ENCODE measurements at regions not wholly inside any gene's neighbourhood (a gene's known extent, or its start where the extent isn't known, plus 50 kb on each side); places are given as distances from the start of the nearest gene placed in this dataset.

DNA sequence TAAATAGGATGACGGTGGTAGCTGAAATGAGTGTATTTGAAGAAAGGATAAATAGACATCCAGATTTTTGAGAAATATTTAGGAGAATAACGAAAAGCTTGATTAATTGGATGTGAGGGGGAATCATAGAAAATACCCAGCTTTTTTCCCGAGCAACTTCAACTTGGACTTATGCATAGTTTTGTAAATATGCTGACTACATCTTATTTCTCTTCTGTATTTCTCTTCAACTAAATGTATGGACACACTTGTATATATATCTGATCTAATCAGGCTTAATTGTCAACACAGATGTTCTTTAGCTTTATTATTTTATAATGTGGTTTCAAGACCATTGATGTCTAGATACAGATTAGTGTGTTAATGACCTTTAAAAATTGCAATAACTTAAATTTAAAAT lies 685.0 kb downstream of the SLITRK1 start:
- Mint-ChIP-seq H3K27me3 (no peaks in the 10 kb centered on the region), H3K36me3 (ENCODE audit: low read depth) (no peaks in the 10 kb centered on the region), H3K4me1 (no peaks in the 10 kb centered on the region), H3K4me3 (no peak overlapping the region), H3K27ac (no peak overlapping the region), H3K9me3 (no peaks in the 10 kb centered on the region)
- ATAC-seq (replicated peaks): no peak

DNA sequence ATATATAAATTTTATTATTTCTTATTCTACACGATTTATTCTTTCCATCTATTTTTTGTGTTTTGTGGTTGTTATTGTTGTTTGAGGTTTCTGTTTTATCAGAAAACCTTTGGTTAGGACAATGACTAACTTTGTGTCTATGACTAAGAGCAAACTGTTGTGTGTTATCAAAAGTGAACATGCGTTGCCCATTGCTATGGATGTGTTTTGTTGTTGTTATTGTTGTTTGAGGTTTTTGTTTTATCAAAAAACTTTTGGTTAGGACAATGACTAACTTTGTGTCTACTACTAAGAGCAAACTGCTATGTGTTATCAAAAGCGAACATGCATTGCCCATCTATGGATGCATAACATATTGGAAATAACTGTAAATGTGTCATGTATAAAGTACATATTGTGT lies 692.3 kb downstream of the SLITRK1 start:
- Mint-ChIP-seq H3K36me3 (ENCODE audit: low read depth) (no peaks in the 10 kb centered on the region), H3K4me3 (no peak overlapping the region), H3K27ac (no peak overlapping the region), H3K27me3 (no peaks in the 10 kb centered on the region), H3K9me3 (peaks cover 6% of the 10 kb centered on the region), H3K4me1 (no peaks in the 10 kb centered on the region)
- ATAC-seq (replicated peaks): no peak

DNA sequence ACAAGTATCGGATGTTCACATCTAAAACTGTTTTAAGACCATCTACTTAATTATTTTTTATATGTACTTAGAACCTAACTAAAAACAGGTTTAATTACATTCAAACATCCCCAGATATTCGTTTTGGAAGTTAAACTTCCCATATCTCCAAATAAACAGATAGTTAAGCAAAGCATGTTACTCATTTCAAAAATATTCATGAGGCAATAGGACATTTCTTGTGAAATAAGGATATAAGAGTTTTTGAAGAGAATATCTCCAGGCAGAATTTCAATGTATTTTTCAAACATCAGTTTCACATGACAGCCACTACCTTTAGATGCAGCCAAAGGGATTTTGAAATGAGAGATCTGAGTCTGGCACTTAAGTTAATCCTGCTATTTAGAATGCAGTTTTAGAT lies 697.5 kb downstream of the SLITRK1 start:
- no peak overlapping the region for H3K4me3 Mint-ChIP-seq
- ATAC-seq (replicated peaks): no peak
- H3K9me3 Mint-ChIP-seq: peaks cover 6% of the 10 kb centered on the region

DNA sequence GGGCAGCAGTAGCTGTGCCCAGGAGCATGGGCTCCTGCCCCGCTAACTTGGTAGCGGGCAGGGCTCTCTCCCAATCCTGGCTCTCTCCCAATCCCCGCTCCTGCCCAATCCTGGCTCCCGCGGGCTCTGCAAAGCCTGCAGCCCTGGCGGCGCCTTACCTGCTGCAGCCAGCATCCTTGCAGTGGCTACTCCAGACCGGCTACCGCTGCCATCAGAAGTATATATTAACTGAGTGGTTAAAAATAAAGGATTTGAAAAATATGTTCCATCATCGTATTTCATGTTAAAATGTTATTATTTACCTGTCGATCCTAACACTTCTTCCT lies 698.2 kb downstream of the SLITRK1 start:
- no peak for ATAC-seq (replicated peaks)
- H3K27ac Mint-ChIP-seq: no peak overlapping the region
- no peaks in the 10 kb centered on the region for H3K36me3 Mint-ChIP-seq (ENCODE audit: low read depth)
- no peak overlapping the region for H3K4me3 Mint-ChIP-seq
- H3K27me3 Mint-ChIP-seq: no peaks in the 10 kb centered on the region
- no peaks in the 10 kb centered on the region for H3K4me1 Mint-ChIP-seq
- H3K9me3 Mint-ChIP-seq: peaks cover 6% of the 10 kb centered on the region

More for the DNA sequence above, 697.5 kb downstream of the SLITRK1 start:
- H3K36me3 Mint-ChIP-seq (ENCODE audit: low read depth): no peaks in the 10 kb centered on the region
- no peak overlapping the region for H3K27ac Mint-ChIP-seq
- H3K27me3 Mint-ChIP-seq: no peaks in the 10 kb centered on the region
- H3K4me1 Mint-ChIP-seq: no peaks in the 10 kb centered on the region

DNA sequence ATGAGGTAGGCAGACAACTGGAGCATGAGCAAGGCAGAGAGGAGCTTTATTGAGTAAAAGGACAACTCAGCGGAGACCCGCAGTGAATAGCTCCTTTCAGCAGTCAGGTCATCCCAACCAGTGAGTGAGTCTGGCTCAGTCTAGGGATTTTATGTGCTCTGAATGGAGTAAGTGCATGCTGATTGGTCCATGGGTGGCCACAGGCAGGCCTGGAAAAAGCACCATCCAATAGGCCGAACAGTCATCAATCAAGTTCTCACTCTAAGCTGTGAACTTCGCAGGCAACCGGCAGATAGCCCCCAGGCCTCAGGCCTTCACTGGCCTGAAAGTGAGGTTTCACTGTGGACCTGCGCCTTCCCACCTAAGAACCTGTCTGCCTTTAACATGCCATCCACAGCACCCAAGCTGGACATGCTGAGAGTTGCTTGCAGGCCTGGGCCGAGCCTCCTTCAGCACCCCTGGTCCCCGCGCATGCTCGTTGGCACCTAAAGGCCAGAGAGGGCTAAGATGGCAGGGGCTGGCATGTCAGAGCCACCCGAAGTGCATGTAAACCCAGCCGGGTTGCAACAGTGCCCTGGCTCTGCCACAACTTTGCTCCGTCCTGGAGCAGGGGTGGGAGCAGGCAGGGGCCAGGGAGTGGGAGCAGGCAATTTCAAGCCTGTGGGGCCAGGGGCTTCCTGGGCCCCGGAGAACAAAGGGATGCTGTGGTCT lies 698.7 kb downstream of the SLITRK1 start:
- H3K27ac Mint-ChIP-seq: no peak overlapping the region
- no peaks in the 10 kb centered on the region for H3K4me1 Mint-ChIP-seq
- peaks cover 6% of the 10 kb centered on the region for H3K9me3 Mint-ChIP-seq
- H3K4me3 Mint-ChIP-seq: no peak overlapping the region
- no peak for ATAC-seq (replicated peaks)
- no peaks in the 10 kb centered on the region for H3K27me3 Mint-ChIP-seq
- H3K36me3 Mint-ChIP-seq (ENCODE audit: low read depth): no peaks in the 10 kb centered on the region

DNA sequence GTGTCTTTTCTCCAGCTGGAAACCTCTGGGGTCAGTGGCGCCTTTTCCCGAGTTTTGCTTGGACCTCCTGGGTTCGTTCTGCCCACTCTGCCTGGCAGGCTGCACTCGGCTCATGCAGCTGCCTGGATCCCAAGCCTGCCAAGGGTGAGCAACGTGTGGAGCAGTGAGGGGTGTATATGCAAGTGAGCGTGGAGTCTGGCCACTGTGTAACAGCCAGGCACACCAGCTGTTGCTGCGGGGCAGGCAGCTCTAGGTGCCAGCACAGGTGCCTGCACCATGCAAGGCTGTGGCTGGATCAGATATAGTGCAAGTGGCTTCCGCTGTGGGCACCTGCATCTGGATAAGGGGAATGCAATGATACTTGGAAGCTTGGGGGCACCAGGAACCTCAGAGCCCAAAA lies 699.4 kb downstream of the SLITRK1 start:
- Mint-ChIP-seq H3K4me1 (no peaks in the 10 kb centered on the region), H3K27me3 (no peaks in the 10 kb centered on the region), H3K9me3 (peaks cover 6% of the 10 kb centered on the region)

DNA sequence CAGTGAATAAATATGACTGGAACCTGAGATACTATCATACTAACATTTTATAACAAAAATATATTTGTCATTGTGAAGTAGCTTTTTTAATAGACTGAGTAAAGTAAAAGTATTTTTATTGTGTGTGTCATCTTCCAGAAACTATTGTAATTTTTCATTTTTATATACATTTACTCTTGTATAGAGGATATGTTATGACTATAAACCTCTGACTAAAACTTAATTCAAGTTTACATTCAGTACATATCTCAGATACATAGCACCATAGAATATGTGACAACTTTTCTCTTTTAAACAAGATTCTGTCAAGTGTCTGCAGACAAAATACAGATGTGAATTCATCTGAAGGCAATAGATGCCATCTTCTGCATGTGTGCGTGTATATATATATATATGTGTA lies 704.3 kb downstream of the SLITRK1 start:
- peaks cover 6% of the 10 kb centered on the region for H3K9me3 Mint-ChIP-seq
- no peaks in the 10 kb centered on the region for H3K4me1 Mint-ChIP-seq
- no peaks in the 10 kb centered on the region for H3K36me3 Mint-ChIP-seq (ENCODE audit: low read depth)
- H3K27ac Mint-ChIP-seq: no peak overlapping the region
- no peak overlapping the region for H3K4me3 Mint-ChIP-seq
- ATAC-seq (replicated peaks): no peak
- no peaks in the 10 kb centered on the region for H3K27me3 Mint-ChIP-seq

More for the DNA sequence above, 699.4 kb downstream of the SLITRK1 start:
- Mint-ChIP-seq H3K4me3 (no peak overlapping the region), H3K27ac (no peak overlapping the region), H3K36me3 (ENCODE audit: low read depth) (no peaks in the 10 kb centered on the region)
- ATAC-seq (replicated peaks): no peak

DNA sequence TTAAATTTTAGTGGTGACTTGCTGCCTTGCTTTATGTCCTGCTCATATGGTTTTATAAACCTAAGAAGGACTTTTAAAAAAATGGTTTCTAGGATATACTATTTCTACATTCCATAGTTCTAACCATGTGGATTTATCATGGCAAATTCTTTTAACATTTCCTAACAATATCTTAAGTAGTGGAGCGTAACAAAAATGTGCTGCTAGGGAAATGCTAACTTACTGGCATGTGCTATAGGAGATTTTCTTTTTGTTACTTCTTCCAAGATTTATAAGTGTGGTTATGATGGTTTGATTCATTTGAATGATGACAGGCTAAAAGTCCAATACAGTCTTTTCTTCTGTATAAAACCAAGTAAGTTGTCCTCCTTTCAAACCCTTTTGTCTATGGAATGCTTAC lies 713.7 kb downstream of the SLITRK1 start:
- Mint-ChIP-seq H3K4me1 (no peaks in the 10 kb centered on the region), H3K36me3 (ENCODE audit: low read depth) (no peaks in the 10 kb centered on the region), H3K27me3 (no peaks in the 10 kb centered on the region), H3K9me3 (peaks cover 16% of the 10 kb centered on the region), H3K27ac (no peak overlapping the region), H3K4me3 (no peak overlapping the region)
- ATAC-seq (replicated peaks): no peak

DNA sequence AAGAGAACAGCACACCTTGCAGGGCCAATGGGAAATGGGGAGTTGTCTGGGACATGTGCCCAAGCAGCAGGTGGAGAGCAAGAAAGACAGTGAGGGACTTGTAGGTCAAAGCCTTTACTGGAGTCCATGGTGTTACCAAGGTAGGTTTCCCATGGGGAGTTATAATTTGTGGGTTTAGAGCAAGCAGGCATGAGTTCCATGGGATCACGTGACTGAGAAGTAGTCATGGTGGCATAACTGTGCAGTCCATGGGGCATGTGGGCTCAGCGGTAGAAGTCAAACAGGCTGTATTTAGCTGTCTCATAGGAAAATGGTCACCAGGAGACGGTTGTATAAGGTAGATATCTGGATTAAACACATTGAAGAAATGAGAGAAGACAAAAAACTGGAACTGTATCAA lies 715.1 kb downstream of the SLITRK1 start:
- no peaks in the 10 kb centered on the region for H3K36me3 Mint-ChIP-seq (ENCODE audit: low read depth)
- H3K9me3 Mint-ChIP-seq: peaks cover 11% of the 10 kb centered on the region
- H3K27ac Mint-ChIP-seq: no peak overlapping the region
- no peaks in the 10 kb centered on the region for H3K4me1 Mint-ChIP-seq
- no peak for ATAC-seq (replicated peaks)
- H3K27me3 Mint-ChIP-seq: no peaks in the 10 kb centered on the region
- H3K4me3 Mint-ChIP-seq: no peak overlapping the region

DNA sequence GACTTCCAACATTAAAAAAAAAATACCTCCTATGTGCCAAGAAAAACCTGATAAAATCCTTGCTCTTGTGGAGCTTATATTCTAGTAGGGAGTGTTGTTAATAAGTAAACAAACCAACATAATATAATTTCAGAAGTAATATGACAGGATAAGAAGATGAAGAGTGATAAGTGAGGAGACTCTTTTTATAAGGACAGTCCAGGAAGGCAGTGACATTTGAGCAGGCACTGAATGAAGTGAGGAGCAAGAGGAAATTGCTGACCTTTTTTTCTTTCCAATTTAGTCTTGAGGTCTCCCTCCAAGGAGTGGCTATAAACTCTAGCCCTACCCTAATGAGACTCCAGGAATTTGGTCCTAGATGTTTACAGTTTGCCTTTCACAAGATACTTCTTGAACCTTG lies 715.7 kb downstream of the SLITRK1 start:
- Mint-ChIP-seq H3K4me3 (no peak overlapping the region), H3K27me3 (no peaks in the 10 kb centered on the region), H3K36me3 (ENCODE audit: low read depth) (no peaks in the 10 kb centered on the region), H3K9me3 (peaks cover 10% of the 10 kb centered on the region), H3K27ac (no peak overlapping the region), H3K4me1 (no peaks in the 10 kb centered on the region)
- ATAC-seq (replicated peaks): no peak

DNA sequence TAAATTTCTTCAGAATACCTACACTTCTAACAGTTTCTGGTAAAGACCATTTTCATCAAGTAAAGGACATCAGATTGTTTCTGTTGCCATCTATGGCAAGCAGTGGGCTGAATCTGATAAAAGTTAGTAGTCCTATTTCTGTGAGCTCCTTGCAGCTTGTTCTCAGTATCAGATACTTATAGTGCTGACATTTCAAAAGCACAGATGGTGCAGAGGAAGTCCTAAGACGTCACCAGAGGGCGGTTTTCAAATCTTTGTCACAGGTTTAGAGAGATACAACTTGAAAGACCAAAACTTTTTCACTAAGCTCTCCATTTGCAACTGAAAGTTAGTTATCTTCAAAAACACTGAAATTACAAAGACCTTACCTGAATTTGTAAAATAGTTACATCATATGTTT lies 719.8 kb downstream of the SLITRK1 start:
- H3K27ac Mint-ChIP-seq: no peak overlapping the region
- H3K9me3 Mint-ChIP-seq: peaks cover 10% of the 10 kb centered on the region
- H3K36me3 Mint-ChIP-seq (ENCODE audit: low read depth): no peaks in the 10 kb centered on the region
- H3K4me3 Mint-ChIP-seq: no peak overlapping the region
- no peaks in the 10 kb centered on the region for H3K27me3 Mint-ChIP-seq
- no peaks in the 10 kb centered on the region for H3K4me1 Mint-ChIP-seq
- ATAC-seq (replicated peaks): no peak

DNA sequence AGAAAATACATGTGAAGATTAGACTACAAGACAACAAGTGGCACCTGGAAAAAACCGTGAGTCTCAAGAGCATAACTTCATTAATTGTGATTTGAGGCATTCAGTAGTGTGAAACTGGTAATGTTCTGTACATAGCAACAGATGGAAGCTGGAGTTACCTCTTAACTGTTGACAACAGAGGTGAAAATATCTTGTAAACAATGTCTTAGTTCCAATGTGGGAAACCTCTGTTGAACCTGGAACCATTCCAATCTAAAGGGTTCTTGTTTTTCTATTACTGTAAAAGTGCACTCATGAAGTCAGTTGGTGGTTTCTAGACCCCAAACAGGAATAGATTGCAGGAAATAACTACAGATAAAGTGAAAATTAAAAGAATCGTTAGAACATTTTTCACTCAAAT lies 728.4 kb downstream of the SLITRK1 start:
- Mint-ChIP-seq H3K36me3 (ENCODE audit: low read depth) (no peaks in the 10 kb centered on the region), H3K27me3 (no peaks in the 10 kb centered on the region), H3K4me1 (no peaks in the 10 kb centered on the region), H3K27ac (no peak overlapping the region), H3K9me3 (peaks cover 11% of the 10 kb centered on the region), H3K4me3 (no peak overlapping the region)
- no peak for ATAC-seq (replicated peaks)

DNA sequence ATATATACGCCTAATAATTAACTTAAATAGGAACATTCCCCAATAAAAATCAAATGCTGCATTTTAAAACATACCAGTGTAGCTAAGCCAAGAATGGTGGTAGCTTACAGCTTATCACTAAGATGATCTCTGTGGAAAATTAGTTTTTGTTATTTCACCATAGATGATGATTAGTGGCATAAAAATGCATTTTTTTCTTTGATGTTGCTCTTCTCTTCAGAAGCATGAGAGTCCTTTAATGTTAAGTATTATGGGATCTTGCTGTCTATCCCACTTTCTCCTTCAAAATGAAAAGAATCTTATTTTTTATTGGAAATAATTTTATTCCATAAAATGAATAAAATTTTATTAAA lies 731.0 kb downstream of the SLITRK1 start:
- no peaks in the 10 kb centered on the region for H3K27me3 Mint-ChIP-seq
- no peak overlapping the region for H3K27ac Mint-ChIP-seq
- no peaks in the 10 kb centered on the region for H3K36me3 Mint-ChIP-seq (ENCODE audit: low read depth)

DNA sequence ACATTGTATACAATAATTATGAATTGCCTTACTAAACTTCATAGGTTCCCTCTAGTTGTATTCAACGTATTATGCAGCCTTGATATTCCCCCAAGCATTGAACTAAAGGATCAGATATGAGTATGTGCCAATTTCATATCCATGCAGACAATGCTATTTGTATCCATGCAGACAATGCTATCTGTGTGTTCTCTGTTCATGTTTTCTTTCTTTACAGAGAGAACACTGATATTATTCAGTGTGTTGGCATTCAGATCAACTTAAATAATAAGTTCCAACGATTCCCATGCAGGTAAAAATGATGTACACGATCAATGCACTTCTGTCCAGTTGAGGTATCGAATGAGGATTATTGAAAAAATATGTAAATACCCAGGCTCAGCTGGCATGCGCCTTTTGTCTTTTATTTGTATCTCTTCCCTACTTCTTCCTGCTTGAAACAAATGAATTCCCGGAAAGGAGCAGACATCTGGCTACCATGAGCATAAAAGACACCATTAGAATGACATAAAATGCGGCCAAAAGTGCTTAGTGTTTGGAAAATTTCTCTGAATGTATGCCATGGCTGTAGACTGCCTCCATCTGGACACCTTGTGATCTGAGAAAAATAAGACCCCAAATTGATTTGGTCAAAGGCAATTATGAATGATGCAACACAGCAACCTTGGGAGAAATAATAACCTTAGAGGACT lies 731.5 kb downstream of the SLITRK1 start:
- Mint-ChIP-seq H3K4me1 (no peaks in the 10 kb centered on the region), H3K27ac (no peak overlapping the region), H3K4me3 (no peak overlapping the region), H3K36me3 (ENCODE audit: low read depth) (no peaks in the 10 kb centered on the region), H3K9me3 (peaks cover 11% of the 10 kb centered on the region), H3K27me3 (no peaks in the 10 kb centered on the region)
- no peak for ATAC-seq (replicated peaks)

More for the DNA sequence above, 731.0 kb downstream of the SLITRK1 start:
- no peak overlapping the region for H3K4me3 Mint-ChIP-seq
- H3K9me3 Mint-ChIP-seq: peaks cover 11% of the 10 kb centered on the region
- no peaks in the 10 kb centered on the region for H3K4me1 Mint-ChIP-seq
- no peak for ATAC-seq (replicated peaks)

DNA sequence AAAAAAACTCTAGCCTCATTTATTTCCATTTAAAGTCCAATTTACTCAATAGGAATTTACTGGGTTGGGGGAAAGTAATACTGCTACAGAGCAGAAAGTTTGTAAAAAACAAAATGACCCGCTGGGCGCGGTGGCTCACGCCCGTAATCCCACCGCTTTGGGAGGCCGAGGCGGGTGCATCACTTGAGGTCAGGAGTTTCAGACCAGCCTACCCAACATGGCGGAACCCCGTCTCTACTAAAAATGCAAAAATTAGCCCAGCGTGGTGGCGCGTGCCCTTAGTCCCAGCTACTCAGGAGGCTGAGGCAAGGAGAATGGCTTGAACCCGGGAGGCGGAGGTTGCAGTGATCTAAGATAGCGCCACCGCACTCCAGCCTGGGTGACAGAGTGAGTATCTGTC lies 745.6 kb downstream of the SLITRK1 start:
- Mint-ChIP-seq H3K27ac (no peak overlapping the region), H3K27me3 (no peaks in the 10 kb centered on the region), H3K36me3 (ENCODE audit: low read depth) (no peaks in the 10 kb centered on the region), H3K9me3 (peaks cover 8% of the 10 kb centered on the region), H3K4me3 (no peak overlapping the region), H3K4me1 (no peaks in the 10 kb centered on the region)
- no peak for ATAC-seq (replicated peaks)

All from activated T-helper 17 cell treated with anti-CD3 and anti-CD28 coated beads, Interleukin-2, amount 50 U/mL, for 72 hours (primary cell).